ENCODE measurements at regions not wholly inside any gene's neighbourhood (a gene's known extent, or its start where the extent isn't known, plus 50 kb on each side); places are given as distances from the start of the nearest gene placed in this dataset.

- no peak for DNase-seq (ENCODE audit: low read depth)
Measured at GRCh38 chr7:36070230-36070629, 82.8 kb upstream of the EEPD1 start.

DNA sequence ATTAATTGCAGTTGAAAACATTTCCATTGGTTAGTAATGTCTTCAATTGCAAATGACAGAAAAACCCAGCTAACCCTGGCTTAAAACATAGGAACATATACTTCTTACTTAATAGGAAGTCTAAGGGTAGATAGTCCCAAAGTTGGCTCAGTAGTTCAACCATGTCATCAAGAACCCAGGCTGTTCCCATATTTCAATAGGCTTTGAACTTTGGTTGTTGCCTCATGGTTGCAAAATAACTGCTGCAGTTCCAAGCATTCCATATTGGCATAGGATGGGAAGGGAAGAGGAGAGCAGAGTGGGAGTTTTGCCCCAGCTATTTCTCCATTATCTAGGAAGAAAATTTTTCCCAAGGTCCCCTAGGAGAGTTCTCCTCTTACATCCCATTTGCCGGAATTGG lies 81.4 kb upstream of the EEPD1 start:
- DNase-seq (ENCODE audit: low read depth) = no peak

GRCh38 chr7:36072620-36073019 lies 80.4 kb upstream of the EEPD1 start:
- no peak for DNase-seq (ENCODE audit: low read depth)

DNA sequence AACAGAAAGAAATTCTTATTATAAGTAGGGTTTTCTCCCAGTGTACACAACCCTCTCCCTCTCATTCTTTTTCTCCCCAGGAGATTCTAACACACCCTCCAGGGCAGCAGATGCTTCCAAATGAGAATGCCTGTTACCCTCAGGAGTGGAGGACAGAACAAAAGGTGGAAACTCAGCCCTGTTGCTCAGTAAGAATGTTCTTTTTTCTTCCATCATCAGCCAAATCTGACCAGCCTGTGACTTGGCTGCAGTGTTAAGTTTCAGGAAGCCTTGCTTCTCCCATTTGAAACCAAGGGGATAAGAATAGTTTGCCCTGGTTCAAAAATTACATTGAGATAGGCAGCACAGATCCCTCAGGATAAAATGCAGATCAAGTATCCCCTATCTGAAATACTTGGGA lies 77.5 kb upstream of the EEPD1 start:
- DNase-seq (ENCODE audit: low read depth) = no peak

DNA sequence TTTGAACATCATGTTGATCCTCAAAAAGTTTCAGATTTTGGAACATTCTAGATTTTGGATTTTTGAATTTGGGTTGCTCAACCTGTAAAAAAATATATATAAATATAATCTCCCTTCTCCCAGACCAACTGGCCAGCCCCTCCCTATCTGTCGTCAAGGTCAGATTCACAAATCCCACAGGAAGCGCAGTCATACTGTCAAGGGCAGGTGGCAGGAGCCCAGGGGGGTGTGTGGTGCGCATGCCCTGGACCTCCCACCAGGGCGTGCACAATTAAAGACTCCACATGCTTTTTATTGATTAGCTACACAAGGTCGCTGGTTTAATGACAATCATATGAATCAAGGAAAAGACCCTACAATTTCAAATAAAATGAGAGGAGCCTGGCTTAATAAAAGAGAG lies 77.0 kb upstream of the EEPD1 start:
- no peak for DNase-seq (ENCODE audit: low read depth)

DNA sequence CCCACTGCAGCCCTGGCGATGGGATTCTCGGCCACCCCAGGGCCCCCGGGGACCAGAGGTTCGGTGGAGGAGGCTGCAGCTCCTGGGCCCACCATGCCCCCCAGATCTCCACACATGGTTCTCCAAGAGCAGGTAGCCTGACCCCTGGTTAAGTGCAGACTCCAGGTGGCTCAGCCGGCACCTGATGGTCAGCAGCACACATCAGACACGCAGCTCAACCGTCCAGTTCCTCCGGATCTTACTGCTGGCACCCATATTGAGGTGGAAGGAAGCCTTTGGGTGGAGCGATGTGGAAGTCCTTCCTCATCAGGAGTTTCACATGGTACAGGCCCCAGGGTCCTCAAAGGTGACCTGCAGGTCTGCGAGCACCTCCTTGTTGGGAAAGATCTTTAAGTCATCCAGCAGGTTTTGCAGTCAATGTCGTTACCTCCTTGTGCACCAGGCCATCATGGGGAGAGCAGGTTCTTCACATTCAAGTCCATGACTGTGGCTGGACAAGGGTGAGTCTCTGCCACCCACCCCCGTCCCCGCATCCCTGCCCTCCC lies 74.2 kb upstream of the EEPD1 start:
- DNase-seq (ENCODE audit: low read depth) = no peak

DNA sequence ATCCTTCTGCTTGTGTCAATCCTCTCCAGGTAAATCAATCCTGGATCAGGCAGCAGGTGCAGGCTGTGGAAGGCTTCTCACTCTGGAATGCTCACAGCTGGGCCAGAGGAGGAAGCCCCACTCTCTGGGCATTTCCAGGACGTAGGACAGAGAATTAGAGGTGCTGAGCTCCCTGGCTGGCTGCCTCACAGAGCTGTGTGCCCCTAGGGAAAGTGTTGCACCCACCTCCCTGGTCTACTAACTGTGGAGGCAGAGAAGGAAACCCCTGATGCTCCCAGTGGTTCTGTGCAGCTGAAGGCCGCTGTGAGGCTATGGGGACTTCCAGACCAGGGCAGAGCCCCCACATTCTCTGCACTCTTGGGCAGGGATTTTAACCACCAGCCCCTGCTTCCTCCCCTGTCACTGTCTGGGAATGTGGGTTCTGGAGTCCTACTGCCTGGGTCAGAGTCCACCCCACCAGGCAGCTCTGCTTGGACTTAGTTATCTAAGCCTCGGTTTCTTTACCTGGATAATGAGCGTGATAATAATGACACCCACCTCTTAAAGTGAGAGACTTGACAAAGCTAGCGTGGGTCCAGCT lies 73.5 kb upstream of the EEPD1 start:
- DNase-seq (ENCODE audit: low read depth) = no peak

GRCh38 chr7:36080843-36081242 lies 72.2 kb upstream of the EEPD1 start:
- no peak for DNase-seq (ENCODE audit: low read depth)

GRCh38 chr7:36082216-36082615 lies 70.8 kb upstream of the EEPD1 start:
- DNase-seq (ENCODE audit: low read depth) = no peak

GRCh38 chr7:36082910-36083309 lies 70.1 kb upstream of the EEPD1 start:
- no peak for DNase-seq (ENCODE audit: low read depth)

DNA sequence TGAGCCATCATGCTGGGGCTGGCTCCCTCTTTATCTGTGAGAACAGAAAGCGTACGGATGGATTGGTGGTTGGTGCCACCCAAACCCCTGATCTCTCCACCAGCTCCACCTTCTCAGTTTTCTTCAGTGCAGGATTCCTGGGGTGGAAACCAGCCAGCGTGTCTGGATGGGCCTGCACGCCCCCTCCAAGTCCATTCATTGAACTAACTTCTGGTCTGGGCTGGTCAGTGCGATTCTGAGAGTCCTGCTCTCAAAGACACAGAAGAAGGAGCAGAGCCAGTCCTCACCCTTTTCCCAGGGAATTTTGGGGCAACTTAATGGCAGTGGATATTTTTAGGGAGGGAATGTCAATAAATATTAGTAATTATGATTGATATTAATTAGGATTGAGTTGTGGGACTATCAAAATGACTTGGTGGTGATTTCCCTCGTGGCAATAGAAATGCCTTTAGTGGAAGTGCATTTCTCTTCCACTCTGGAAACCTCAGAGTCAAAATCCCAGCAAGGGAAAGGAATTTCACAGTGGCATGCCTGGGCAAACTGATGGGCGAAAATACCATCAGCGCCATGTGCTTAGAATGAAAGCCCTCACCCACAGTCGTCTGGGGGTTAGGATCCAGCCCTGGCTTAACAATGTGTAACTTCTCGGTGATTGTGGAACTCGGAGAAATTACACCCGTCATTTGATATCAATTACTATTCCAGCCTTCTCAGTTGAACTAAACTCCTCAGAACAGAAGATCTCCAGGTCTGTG lies 69.3 kb upstream of the EEPD1 start:
- no peak for DNase-seq (ENCODE audit: low read depth)

DNA sequence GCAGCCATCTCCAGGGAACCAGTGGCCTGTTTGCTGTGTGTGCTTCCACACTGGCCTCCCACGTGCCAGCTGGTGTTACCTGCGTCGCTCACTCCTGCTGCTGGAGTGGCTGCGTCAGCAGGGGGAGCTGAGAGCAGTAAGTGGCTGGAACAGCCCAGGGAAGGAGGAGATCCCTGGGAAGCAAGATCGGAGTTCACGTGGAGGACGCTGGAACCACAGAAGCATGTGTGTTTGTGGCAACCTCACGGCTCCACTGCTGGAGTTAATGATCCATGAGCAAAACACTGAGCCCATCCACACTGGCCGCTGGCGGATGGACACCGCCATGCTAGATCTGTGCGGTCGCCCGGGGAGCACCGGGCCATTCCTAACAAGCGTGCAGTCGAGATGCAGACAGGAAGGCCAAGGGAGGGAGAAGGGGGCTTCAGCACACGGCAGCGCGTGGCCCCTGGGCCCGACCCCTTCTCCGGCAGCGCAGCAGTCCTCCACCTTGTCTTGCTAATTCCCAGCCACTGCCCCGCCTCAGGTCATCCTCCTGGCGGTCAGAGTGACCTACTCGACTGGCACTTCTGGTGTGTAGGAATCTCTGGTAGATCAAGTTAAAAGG lies 68.5 kb upstream of the EEPD1 start:
- DNase-seq (ENCODE audit: low read depth) = no peak

DNA sequence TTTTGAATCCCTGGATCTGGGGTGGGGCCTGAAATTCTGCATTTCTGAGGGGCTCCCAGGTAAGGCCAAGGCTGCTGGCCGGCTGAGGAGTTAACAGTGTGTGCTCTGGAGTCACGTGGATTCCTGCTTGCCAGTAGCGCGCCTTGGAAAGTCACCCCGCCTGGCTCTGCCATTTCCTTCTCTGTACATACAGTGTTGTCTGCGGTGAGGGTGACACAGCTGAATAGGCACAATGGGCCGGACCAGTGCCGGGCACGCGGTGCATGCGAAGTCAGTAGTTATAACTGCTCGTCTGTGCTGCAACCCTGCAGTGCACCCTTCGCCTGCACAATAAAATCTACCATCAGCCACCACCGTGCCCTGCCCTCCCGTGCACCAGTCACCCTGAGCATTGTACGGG lies 68.0 kb upstream of the EEPD1 start:
- DNase-seq (ENCODE audit: low read depth) = no peak

DNA sequence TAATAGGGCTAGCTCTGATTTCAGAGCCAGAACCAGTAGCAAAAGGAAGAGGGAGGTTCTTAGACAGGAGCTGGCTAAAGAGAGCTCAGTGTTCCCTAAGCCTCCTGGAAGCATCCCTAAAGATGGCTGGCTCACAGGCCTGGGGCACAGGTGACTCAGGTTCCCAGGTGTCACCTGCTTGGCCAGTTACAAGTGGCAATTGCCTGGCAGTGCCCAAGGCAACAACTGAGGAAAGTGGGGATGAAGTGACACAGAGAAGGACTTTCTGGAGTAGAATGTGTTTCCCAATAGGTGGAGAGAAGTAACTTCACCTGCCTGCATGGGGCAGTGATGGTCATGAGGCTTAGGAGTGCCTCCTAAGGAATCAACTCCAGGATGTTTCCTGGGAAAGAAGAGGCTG lies 66.5 kb upstream of the EEPD1 start:
- DNase-seq (ENCODE audit: low read depth) = no peak

GRCh38 chr7:36088553-36088952 lies 64.5 kb upstream of the EEPD1 start:
- DNase-seq (ENCODE audit: low read depth) = no peak

DNA sequence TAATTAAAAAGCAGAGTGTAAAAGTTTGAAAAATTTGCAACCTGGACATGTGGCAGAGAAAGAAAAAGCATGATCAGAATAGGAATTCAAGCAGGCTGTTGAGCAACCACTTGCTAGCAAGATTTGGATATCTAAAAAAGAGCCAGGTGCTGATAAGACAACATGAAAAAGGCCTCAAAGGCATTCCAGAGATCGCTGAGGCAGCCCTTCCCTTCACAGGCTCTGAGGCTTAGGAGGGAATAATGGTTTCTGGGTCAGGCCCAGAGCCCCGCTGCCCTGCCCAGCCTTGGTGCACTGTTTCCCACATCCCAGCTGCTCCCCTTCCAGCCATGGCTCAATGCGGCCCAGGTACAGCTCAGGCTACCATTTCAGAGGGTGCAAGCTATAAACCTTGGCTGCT lies 64.1 kb upstream of the EEPD1 start:
- DNase-seq (ENCODE audit: low read depth) = no peak

DNA sequence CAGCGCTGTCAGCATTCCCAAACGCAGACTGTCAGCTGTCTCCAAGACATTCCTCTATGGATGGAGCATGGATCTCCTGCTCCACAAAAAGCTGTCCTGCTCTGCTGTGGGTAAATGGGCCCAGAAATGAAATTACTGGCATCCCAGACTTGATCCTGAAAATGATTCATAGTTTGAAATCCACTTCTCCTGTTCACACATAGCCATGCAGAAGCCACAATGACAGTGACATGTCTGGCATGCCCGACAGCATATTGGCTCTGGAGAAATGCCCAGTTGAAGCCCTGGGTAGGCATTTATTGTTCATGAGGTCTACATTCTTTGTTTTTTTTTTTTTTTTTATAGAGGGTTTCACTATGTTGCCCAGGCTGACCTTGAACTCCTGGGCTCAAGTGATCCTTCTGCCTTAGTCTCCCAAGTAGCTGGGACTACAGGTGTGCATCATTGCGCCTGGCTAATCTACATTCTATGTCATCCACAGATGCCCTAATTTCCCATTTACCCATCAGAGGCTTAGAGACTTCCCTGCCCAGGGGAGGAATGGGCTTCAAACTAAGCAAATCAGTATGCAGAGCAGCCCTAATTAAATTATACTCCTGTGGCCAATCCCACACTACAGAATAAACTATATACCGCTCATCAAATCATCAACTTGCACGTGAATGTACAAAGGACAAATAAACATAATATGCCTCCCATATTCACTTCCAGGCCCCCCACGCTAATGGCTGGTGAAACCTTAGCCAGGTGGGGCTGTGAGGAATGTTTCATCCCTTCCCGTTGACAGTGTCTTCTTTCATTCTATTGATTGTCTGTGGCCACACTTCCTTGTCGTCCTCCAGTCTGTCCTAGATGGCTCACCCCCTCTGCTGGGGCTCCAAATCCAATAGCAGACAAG lies 61.8 kb upstream of the EEPD1 start:
- no peak for DNase-seq (ENCODE audit: low read depth)

DNA sequence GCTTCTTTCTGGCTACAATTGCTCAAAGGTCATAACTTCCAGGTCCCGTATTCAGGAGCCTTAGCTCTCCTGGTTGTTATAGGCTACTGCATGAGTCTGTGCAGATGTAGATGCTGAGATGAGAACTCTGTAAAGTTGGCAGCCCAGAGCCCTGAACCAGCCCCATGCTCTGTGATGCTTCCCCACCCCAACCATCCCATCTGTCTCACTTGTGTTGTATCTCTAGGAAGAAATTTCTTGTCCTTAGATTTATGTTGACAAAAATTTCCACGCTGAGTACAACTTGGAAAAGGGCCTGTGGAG lies 61.2 kb upstream of the EEPD1 start:
- DNase-seq (ENCODE audit: low read depth) = no peak

DNA sequence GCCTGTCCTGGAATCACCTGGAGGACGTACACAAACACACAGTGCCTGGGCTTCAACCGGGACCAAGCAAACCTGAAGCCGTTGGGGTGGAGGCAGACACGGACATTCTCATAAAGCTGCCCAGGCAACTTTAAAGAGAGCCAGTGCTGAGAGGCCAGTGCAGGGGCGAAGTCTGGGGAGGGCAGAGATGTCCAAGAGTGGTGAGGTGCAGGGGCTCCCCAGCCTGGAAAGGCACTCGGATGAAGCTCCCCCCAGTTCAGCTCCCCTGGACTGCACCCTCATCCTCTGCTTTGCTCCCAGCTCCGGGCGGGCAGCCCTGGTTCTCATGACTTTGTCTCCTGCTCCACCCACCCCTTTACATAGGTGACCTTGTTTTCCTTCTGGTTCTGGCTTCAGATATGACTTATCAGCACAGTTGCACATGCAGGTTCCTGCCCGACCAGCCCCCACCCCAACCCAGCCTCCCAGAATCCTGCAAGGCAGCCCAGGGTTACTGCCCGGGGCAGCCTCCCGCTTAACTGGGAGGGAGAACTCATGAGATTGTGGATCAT lies 60.8 kb upstream of the EEPD1 start:
- DNase-seq (ENCODE audit: low read depth) = no peak

DNA sequence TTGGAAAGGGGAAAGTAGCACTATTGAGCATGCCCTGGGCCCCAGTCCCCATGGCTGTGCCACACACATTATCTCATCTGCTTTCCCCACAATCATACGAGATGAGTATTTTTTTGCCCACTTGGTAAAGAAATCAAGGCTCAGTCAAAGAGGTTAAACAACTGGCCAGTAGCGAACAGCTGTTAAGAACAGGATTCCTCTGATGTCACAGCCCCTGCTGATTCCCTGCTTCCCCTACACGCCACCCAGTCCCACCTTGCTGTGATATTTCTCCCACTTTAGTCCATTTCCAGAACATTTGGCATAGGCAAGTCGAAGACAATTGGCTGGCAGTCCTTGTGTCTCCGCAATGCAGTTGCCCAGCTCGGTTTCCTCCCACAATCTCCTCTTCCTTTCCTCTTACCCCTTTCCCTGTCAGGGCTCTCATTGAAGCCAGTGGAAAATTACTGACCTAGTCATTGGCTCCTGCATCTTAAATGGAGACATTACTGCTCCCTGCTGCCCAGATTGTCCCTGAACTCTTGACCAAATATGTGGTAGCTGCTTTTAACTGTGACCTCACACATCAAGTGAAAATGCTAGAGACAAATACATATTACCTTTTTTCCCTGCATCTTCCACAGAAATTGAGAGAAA lies 56.5 kb upstream of the EEPD1 start:
- no peak for DNase-seq (ENCODE audit: low read depth)

DNA sequence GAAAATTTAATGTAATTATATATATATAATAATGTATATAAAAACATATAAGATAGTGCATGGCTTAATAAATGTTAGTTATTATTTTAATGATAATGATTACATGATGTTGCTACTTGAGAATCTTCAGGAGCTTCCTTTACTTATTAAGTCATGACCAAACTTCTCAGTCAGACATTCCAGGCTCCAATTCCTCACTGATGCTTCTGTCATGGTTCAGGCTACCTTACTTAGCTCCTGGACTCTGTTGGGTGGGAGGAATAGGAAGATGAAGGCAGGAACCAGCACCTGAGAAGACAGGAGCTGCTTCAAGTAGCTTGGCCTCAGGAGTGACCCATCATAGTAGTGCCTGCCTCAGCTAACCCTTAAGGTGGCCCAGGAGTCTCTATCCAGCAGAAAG lies 55.0 kb upstream of the EEPD1 start:
- DNase-seq (ENCODE audit: low read depth) = no peak

- DNase-seq (ENCODE audit: low read depth) = no peak
Measured at GRCh38 chr7:36100226-36100625, 52.8 kb upstream of the EEPD1 start.

Measured in activated T-helper 1 cell treated with Interleukin-2 at 50 U/mL for 16 hours (primary cell).